OCI-LY3 (cell line): ENCODE measurements at regions not wholly inside any gene's neighbourhood (a gene's known extent, or its start where the extent isn't known, plus 50 kb on each side); places are given as distances from the start of the nearest gene placed in this dataset.

ENCODE experiments used
- H2AFZ ChIP-seq: fragments of 200-600, 300-600 bp; shearing (Covaris generic); 2 replicates; pipeline ENCODE4 v1.6.0; 2014; ENCODE audit warnings: antibody characterized with exemption, low read depth, low read length
- H3K27ac ChIP-seq: fragments of 200-600, 300-600 bp; sonication (generic); 2 replicates; pipeline ENCODE4 v1.5.1; 2014; ENCODE audit warnings: mild to moderate bottlenecking, low read length, moderate library complexity, mixed read lengths
- H3K27me3 ChIP-seq: fragments of 200-600, 300-600 bp; sonication (generic); 2 replicates; pipeline ENCODE4 v1.6.1; 2014; ENCODE audit warnings: low read depth, low read length, mixed read lengths
- H3K36me3 ChIP-seq: fragments of 200-600, 300-600 bp; sonication (generic); replicated peaks from 2 replicates; pipeline ENCODE3; 2014; ENCODE audit warnings: low read depth, low read length, mixed read lengths
- H3K4me1 ChIP-seq: fragments of 300-600, 200-600 bp; sonication (generic); 2 replicates; pipeline ENCODE4 v1.6.1; 2014; ENCODE audit warnings: low read length, mixed read lengths
- H3K4me2 ChIP-seq: fragments of 200-600, 300-600 bp; sonication (generic); 2 replicates; pipeline ENCODE4 v1.6.1; 2014; ENCODE audit warnings: low read length, mixed read lengths
- H3K4me3 ChIP-seq: fragments of 300-600, 200-600 bp; sonication (generic); 2 replicates; pipeline ENCODE4 v1.5.1; 2014; ENCODE audit warnings: antibody characterized with exemption, mild to moderate bottlenecking, low read length, moderate library complexity
- H3K79me2 ChIP-seq: fragments of 300-600, 200-600 bp; shearing (Covaris generic); 2 replicates; pipeline ENCODE4 v1.6.1; 2014; ENCODE audit warnings: mild to moderate bottlenecking, low read length, mixed read lengths
- H3K9ac ChIP-seq: fragments of 300-600, 200-600 bp; shearing (Covaris generic); 2 replicates; pipeline ENCODE4 v1.6.0; 2014; ENCODE audit warnings: mild to moderate bottlenecking, low read length, moderate library complexity
- H3K9me3 ChIP-seq: fragments of 200-600, 300-600 bp; shearing (Covaris generic); 2 replicates; pipeline ENCODE4 v1.6.1; 2014; ENCODE audit warnings: low read length, mixed read lengths; ENCODE audit not compliant: insufficient read depth
- H4K20me1 ChIP-seq: fragments of 200-600, 300-600 bp; sonication (generic); 2 replicates; pipeline ENCODE4 v1.6.1; 2016; ENCODE audit warnings: low read length, mixed read lengths; ENCODE audit not compliant: insufficient read depth
- CTCF ChIP-seq: fragments of 200-600, 300-600 bp; sonication (generic); IDR thresholded peaks from 2 replicates; pipeline ENCODE4 v1.5.1; 2014; ENCODE audit warnings: antibody characterized with exemption, low read length, low read depth
- EZH2phosphoT487 ChIP-seq: fragments of 200-600 bp; shearing (Covaris generic); IDR thresholded peaks from 2 replicates; pipeline ENCODE4 v1.6.1; 2018; ENCODE audit warnings: antibody characterized with exemption, mixed run types, low read depth

- Histone ChIP-seq H3K4me3 (no peak overlapping the region), H3K36me3 (no peaks in the 10 kb centered on the region), H3K9me3 (no peaks in the 10 kb centered on the region), H3K79me2 (no peaks in the 10 kb centered on the region), H2AFZ (no peak overlapping the region), H3K9ac (no peak overlapping the region), H3K27me3 (no peaks in the 10 kb centered on the region), H3K4me2 (no peak overlapping the region), H3K4me1 (no peaks in the 10 kb centered on the region), H4K20me1 (no peaks in the 10 kb centered on the region), H3K27ac (no peak overlapping the region)
- TF ChIP-seq EZH2phosphoT487 (no peak), CTCF (no peak)
Measured at GRCh38 chr19:28454083-28454482, 758.9 kb downstream of the UQCRFS1 start.

GRCh38 chr19:28453420-28453819 is 759.5 kb downstream of the UQCRFS1 start:
- no peaks in the 10 kb centered on the region for H3K79me2 ChIP-seq
- H3K9ac ChIP-seq = no peak overlapping the region
- no peaks in the 10 kb centered on the region for H3K36me3 ChIP-seq
- no peak overlapping the region for H2AFZ ChIP-seq
- no peaks in the 10 kb centered on the region for H3K27me3 ChIP-seq
- no peaks in the 10 kb centered on the region for H3K9me3 ChIP-seq
- no peaks in the 10 kb centered on the region for H3K4me1 ChIP-seq
- H3K4me3 ChIP-seq = no peak overlapping the region
- H4K20me1 ChIP-seq = no peaks in the 10 kb centered on the region
- no peak overlapping the region for H3K4me2 ChIP-seq
- TF ChIP-seq EZH2phosphoT487 (no peak), CTCF (no peak)
- no peak overlapping the region for H3K27ac ChIP-seq

- H3K79me2 ChIP-seq = no peaks in the 10 kb centered on the region
Measured at GRCh38 chr19:28449803-28450202, 763.1 kb downstream of the UQCRFS1 start.

GRCh38 chr19:28446511-28446910 is 766.4 kb downstream of the UQCRFS1 start:
- H3K4me3 ChIP-seq = no peak overlapping the region
- no peak overlapping the region for H3K27ac ChIP-seq
- no peaks in the 10 kb centered on the region for H3K27me3 ChIP-seq
- no peak overlapping the region for H2AFZ ChIP-seq
- no peaks in the 10 kb centered on the region for H3K36me3 ChIP-seq
- TF ChIP-seq EZH2phosphoT487 (no peak), CTCF (no peak)
- no peaks in the 10 kb centered on the region for H4K20me1 ChIP-seq
- peaks cover 11% of the 10 kb centered on the region for H3K4me1 ChIP-seq
- H3K9ac ChIP-seq = no peak overlapping the region
- no peaks in the 10 kb centered on the region for H3K79me2 ChIP-seq
- H3K4me2 ChIP-seq = no peak overlapping the region
- H3K9me3 ChIP-seq = no peaks in the 10 kb centered on the region

More at GRCh38 chr19:28449803-28450202, 763.1 kb downstream of the UQCRFS1 start:
- Histone ChIP-seq H2AFZ (no peak overlapping the region), H3K9ac (no peak overlapping the region), H3K4me2 (no peak overlapping the region), H4K20me1 (no peaks in the 10 kb centered on the region), H3K4me3 (no peak overlapping the region), H3K27ac (no peak overlapping the region), H3K36me3 (no peaks in the 10 kb centered on the region), H3K27me3 (no peaks in the 10 kb centered on the region), H3K9me3 (no peaks in the 10 kb centered on the region), H3K4me1 (no peaks in the 10 kb centered on the region)
- no peak for TF ChIP-seq CTCF
- TF ChIP-seq EZH2phosphoT487 = no peak
